ENCODE measurements at regions not wholly inside any gene's neighbourhood (a gene's known extent, or its start where the extent isn't known, plus 50 kb on each side); places are given as distances from the start of the nearest gene placed in this dataset.

- TF ChIP-seq, protein P1, sequence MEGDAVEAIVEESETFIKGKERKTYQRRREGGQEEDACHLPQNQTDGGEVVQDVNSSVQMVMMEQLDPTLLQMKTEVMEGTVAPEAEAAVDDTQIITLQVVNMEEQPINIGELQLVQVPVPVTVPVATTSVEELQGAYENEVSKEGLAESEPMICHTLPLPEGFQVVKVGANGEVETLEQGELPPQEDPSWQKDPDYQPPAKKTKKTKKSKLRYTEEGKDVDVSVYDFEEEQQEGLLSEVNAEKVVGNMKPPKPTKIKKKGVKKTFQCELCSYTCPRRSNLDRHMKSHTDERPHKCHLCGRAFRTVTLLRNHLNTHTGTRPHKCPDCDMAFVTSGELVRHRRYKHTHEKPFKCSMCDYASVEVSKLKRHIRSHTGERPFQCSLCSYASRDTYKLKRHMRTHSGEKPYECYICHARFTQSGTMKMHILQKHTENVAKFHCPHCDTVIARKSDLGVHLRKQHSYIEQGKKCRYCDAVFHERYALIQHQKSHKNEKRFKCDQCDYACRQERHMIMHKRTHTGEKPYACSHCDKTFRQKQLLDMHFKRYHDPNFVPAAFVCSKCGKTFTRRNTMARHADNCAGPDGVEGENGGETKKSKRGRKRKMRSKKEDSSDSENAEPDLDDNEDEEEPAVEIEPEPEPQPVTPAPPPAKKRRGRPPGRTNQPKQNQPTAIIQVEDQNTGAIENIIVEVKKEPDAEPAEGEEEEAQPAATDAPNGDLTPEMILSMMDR (conservative IDR thresholded peaks at IDR 0.05; ENCODE audit: low read depth, low read length), result no peak
- DNase-seq (ENCODE audit: low read depth), result no peak
- no peak overlapping the region for H3K4me3 ChIP-seq (ENCODE audit: low read depth, low read length)
These were observed 149.0 kb downstream of the MRM1 start for GRCh38 chr17:36750316-36750885.

- TF ChIP-seq, protein P1 (conservative IDR thresholded peaks at IDR 0.05; ENCODE audit: low read depth, low read length), result no peak
- H3K4me3 ChIP-seq (ENCODE audit: low read depth, low read length), result no peak overlapping the region
- DNase-seq (ENCODE audit: low read depth), result no peak
These were observed 150.9 kb downstream of the MRM1 start for GRCh38 chr17:36752096-36752888.

- DNase-seq (ENCODE audit: low read depth), result no peak
- TF ChIP-seq, protein P1 (conservative IDR thresholded peaks at IDR 0.05; ENCODE audit: low read depth, low read length), result peak; percentile 66
These were observed 154.2 kb downstream of the MRM1 start for GRCh38 chr17:36755586-36755985.

DNA sequence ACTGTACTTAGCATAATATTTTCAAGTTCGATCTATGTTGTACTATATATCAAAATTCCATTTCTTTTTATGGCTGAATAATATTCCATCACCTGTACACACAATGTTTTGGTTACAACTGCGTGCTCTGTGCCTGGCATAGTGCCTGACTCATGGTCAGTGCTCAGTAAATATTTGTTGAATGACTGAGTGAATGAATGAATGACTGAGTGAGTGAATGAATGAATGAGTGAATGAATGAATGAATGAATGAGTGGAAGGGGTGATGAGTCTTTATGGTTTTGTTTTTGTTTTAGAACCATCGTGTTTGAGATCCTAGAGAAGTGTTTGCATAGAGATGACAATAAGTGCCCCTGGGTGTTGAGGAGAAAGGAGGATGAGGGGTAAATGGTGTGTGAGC lies 155.3 kb downstream of the MRM1 start:
- TF ChIP-seq, protein P1 (conservative IDR thresholded peaks at IDR 0.05; ENCODE audit: low read depth, low read length), result no peak
- no peak for DNase-seq (ENCODE audit: low read depth)
- H3K4me3 ChIP-seq (ENCODE audit: low read depth, low read length), result no peak overlapping the region

More at GRCh38 chr17:36755586-36755985, 154.2 kb downstream of the MRM1 start:
- H3K4me3 ChIP-seq (ENCODE audit: low read depth, low read length), result no peak overlapping the region

GRCh38 chr17:36760425-36760824 lies 159.0 kb downstream of the MRM1 start:
- TF ChIP-seq, protein P1 (conservative IDR thresholded peaks at IDR 0.05; ENCODE audit: low read depth, low read length), result no peak
- DNase-seq (ENCODE audit: low read depth), result no peak
- H3K4me3 ChIP-seq (ENCODE audit: low read depth, low read length), result no peak overlapping the region

DNA sequence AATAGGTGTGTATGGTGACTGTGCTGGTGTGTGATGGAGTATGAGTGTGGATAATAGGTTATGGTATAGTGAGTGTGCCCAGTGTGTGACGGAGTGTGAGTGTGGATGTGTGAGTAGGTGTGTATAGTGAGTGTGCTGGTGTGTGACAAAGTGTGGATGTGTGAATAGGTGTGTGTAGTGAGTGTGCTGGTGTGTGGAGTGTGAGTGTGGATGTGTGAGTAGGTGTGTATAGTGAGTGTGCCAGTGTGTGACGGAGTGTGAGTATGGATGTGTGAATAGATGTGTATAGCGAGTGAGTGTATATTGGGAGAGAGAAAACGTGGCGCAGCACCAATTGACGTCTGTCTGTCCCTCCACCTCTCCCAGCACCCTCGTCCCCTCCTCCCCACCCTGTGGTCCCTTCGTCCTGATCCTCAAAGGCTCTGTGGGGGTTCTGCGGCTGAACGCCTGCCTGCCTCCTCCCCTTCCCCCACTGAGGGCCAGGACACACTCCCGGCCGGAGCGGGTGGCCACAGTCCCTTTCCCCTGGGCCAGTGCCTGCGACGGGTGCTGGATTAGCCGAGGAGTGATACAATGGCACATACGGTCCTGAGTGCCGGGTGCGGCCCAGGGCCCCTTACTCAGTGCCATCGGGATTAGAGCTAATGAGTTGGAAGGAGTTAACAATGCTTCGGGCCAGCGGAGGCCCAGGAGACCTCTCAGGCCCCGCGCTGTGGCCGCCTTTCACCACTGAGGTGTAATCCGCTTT lies 160.0 kb downstream of the MRM1 start:
- TF ChIP-seq, protein P1 (conservative IDR thresholded peaks at IDR 0.05; ENCODE audit: low read depth, low read length), result no peak
- H3K4me3 ChIP-seq (ENCODE audit: low read depth, low read length), result no peak overlapping the region
- DNase-seq (ENCODE audit: low read depth), result no peak

Data from epithelial cell of proximal tubule (primary cell).